ENCODE measurements at regions not wholly inside any gene's neighbourhood (a gene's known extent, or its start where the extent isn't known, plus 50 kb on each side); places are given as distances from the start of the nearest gene placed in this dataset.

GRCh38 chr9:104287253-104287878 is 193.3 kb downstream of the SMC2 start:
- WGBS (ENCODE audit: extremely low coverage, insufficient read length, low lambda C conversion rate) = no CpG with 5 or more reads among the region's 5 CpGs

More at GRCh38 chr9:104287253-104287878, 193.3 kb downstream of the SMC2 start:
- no peaks in the 10 kb centered on the region for H3K79me1 ChIP-seq (ENCODE audit: insufficient read depth, low read depth, low read length, poor library complexity, severe bottlenecking)
- H2AFZ ChIP-seq (ENCODE audit: low read length) = no peak overlapping the region
- H3T11ph ChIP-seq (ENCODE audit: low read length) = no peak overlapping the region
- no peak overlapping the region for H2BK20ac ChIP-seq (ENCODE audit: low read depth, low read length, poor library complexity, severe bottlenecking)
- no peaks in the 10 kb centered on the region for H4K20me1 ChIP-seq (ENCODE audit: control insufficient read depth, insufficient read depth, insufficient read length)
- Mint-ChIP-seq H3K27ac (no peak overlapping the region), H3K27me3 (ENCODE audit: low read depth) (no peaks in the 10 kb centered on the region), H3K4me3 (no peak overlapping the region), H3K4me1 (peaks cover 0 to 4% of the 10 kb centered on the region in 2 experiments; a peak in 1 of 4 replicates), H3K9me3 (no peaks in the 10 kb centered on the region; a peak in 1 of 5 replicates), H3K36me3 (ENCODE audit: insufficient read depth in 1 of 3, low read depth in 3 of 3) (no peaks in the 10 kb centered on the region)
- no peaks in the 10 kb centered on the region for H3K4me1 ChIP-seq (ENCODE audit: insufficient read depth, low read length)
- H3K27me3 ChIP-seq (ENCODE audit: insufficient read depth, low read length) = no peaks in the 10 kb centered on the region; the same call in 1 of the 2 replicates
- H3K14ac ChIP-seq (ENCODE audit: insufficient read depth, low read length) = no peak overlapping the region
- H3K56ac ChIP-seq (ENCODE audit: insufficient read length, low read depth, low read length) = no peak overlapping the region
- no peak overlapping the region for H2BK12ac ChIP-seq (ENCODE audit: insufficient read length, low read depth, low read length)
- H4K8ac ChIP-seq (replicated peaks; ENCODE audit: insufficient read length, low read depth, low read length) = no peak overlapping the region
- no peaks in the 10 kb centered on the region for H3K9me3 ChIP-seq (ENCODE audit: control insufficient read depth, low read depth, low read length)
- no peak overlapping the region for H2BK5ac ChIP-seq (ENCODE audit: insufficient read length, low read length)
- TF ChIP-seq CTCF (conservative IDR thresholded peaks at IDR 0.05) = no peak
- H4K91ac ChIP-seq (ENCODE audit: insufficient read length, low read depth, low read length) = no peak overlapping the region
- no peak overlapping the region for H2BK15ac ChIP-seq (ENCODE audit: low read depth, low read length)
- H3K4ac ChIP-seq (ENCODE audit: low read depth, low read length) = no peak overlapping the region
- H2BK120ac ChIP-seq (ENCODE audit: low read depth, low read length, poor library complexity, severe bottlenecking) = no peak overlapping the region
- H3K79me2 ChIP-seq (ENCODE audit: insufficient read depth, low read length) = no peaks in the 10 kb centered on the region; the same call in 1 of the 2 replicates
- no peak overlapping the region for H3K9ac ChIP-seq (ENCODE audit: extremely low read depth, insufficient read length, low read length)
- no peak overlapping the region for H3K27ac ChIP-seq (ENCODE audit: insufficient read length, low read depth, low read length)
- H2AK5ac ChIP-seq (ENCODE audit: insufficient read length, low read length) = no peak overlapping the region
- no peak overlapping the region for H4K5ac ChIP-seq (ENCODE audit: insufficient read length, low read depth, low read length)
- H3K4me2 ChIP-seq (ENCODE audit: insufficient read depth, insufficient read length, low read length) = no peak overlapping the region
- DNase-seq = no peak
- no peak overlapping the region for H3K23ac ChIP-seq (ENCODE audit: insufficient read length, low read depth, low read length)
- H3K18ac ChIP-seq (ENCODE audit: insufficient read length, low read depth, low read length) = no peak overlapping the region
- no peaks in the 10 kb centered on the region for H3K23me2 ChIP-seq (ENCODE audit: insufficient read length, low read depth, low read length, poor library complexity, severe bottlenecking)

All from H9 (cell line).